ENCODE measurements at regions not wholly inside any gene's neighbourhood (a gene's known extent, or its start where the extent isn't known, plus 50 kb on each side); places are given as distances from the start of the nearest gene placed in this dataset.

DNA sequence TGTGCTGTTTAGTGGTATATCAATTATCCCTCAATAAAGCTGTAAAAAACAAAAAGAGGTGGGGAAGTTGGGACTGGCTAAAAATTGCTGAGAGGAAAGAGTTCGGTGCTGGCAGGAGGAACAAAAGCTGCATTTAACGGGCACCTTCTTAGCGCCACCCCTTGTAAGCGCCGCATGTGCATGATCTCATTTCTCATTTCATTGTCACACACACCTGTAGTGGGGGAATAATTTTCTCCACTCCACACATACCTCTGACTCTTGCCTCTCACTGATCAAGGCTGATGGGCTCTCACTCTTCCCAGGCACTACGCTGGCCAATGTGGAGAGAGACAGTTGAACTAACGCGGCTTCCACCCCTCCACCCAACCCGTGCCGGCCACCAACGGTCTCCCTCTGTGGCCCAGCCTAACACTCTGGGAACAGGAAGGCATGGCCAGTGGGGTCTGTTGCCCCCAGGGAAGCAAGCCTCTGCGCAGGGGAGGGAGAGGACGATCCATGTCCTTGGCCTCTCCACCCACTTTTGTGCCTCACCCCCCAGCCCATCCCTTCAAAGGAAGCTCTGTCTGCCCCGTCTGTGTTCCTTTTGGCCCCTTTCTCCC, 186.7 kb upstream of the SYT13 start:
- Histone ChIP-seq H3K9ac (ENCODE audit: low read depth, low read length) (no peak overlapping the region), H3K4me3 (ENCODE audit: low read length) (no peak overlapping the region), H3K27me3 (ENCODE audit: insufficient read depth, low read length) (no peaks in the 10 kb centered on the region), H3K27ac (ENCODE audit: low read depth, low read length) (no peak overlapping the region), H3K9me3 (ENCODE audit: insufficient read depth, low read depth, low read length) (no peaks in the 10 kb centered on the region), H3K36me3 (ENCODE audit: insufficient read depth, low read length) (no peaks in the 10 kb centered on the region), H3K4me1 (ENCODE audit: insufficient read depth, low read length) (no peaks in the 10 kb centered on the region; the same call in 1 of the 2 replicates)
- 83% methylated on average over 14 of the region's 14 CpGs for WGBS

GRCh38 chr11:45471266-45471665, 185.1 kb upstream of the SYT13 start:
- no peak overlapping the region for H3K27ac ChIP-seq (ENCODE audit: low read depth, low read length)
- 91% methylated on average over 4 of the region's 4 CpGs for WGBS
- no peaks in the 10 kb centered on the region for H3K27me3 ChIP-seq (ENCODE audit: insufficient read depth, low read length)
- no peaks in the 10 kb centered on the region; the same call in 1 of the 2 replicates for H3K4me1 ChIP-seq (ENCODE audit: insufficient read depth, low read length)
- H3K9me3 ChIP-seq (ENCODE audit: insufficient read depth, low read depth, low read length): no peaks in the 10 kb centered on the region
- no peaks in the 10 kb centered on the region for H3K36me3 ChIP-seq (ENCODE audit: insufficient read depth, low read length)
- H3K9ac ChIP-seq (ENCODE audit: low read depth, low read length): no peak overlapping the region
- no peak overlapping the region for H3K4me3 ChIP-seq (ENCODE audit: low read length)

GRCh38 chr11:45470794-45471167, 184.6 kb upstream of the SYT13 start:
- WGBS: 90% methylated on average over 3 of the region's 3 CpGs
- no peaks in the 10 kb centered on the region for H3K27me3 ChIP-seq (ENCODE audit: insufficient read depth, low read length)
- no peak overlapping the region for H3K27ac ChIP-seq (ENCODE audit: low read depth, low read length)
- H3K36me3 ChIP-seq (ENCODE audit: insufficient read depth, low read length): no peaks in the 10 kb centered on the region
- no peak overlapping the region for H3K4me3 ChIP-seq (ENCODE audit: low read length)
- no peak overlapping the region for H3K9ac ChIP-seq (ENCODE audit: low read depth, low read length)
- no peaks in the 10 kb centered on the region for H3K9me3 ChIP-seq (ENCODE audit: insufficient read depth, low read depth, low read length)
- no peaks in the 10 kb centered on the region; the same call in 1 of the 2 replicates for H3K4me1 ChIP-seq (ENCODE audit: insufficient read depth, low read length)

GRCh38 chr11:45470151-45470793, 184.1 kb upstream of the SYT13 start:
- Histone ChIP-seq H3K4me1 (ENCODE audit: insufficient read depth, low read length) (no peaks in the 10 kb centered on the region; the same call in 1 of the 2 replicates), H3K9ac (ENCODE audit: low read depth, low read length) (no peak overlapping the region), H3K36me3 (ENCODE audit: insufficient read depth, low read length) (no peaks in the 10 kb centered on the region), H3K4me3 (ENCODE audit: low read length) (no peak overlapping the region), H3K9me3 (ENCODE audit: insufficient read depth, low read depth, low read length) (no peaks in the 10 kb centered on the region), H3K27me3 (ENCODE audit: insufficient read depth, low read length) (no peaks in the 10 kb centered on the region), H3K27ac (ENCODE audit: low read depth, low read length) (no peak overlapping the region)
- 80% methylated on average over 7 of the region's 8 CpGs for WGBS

DNA sequence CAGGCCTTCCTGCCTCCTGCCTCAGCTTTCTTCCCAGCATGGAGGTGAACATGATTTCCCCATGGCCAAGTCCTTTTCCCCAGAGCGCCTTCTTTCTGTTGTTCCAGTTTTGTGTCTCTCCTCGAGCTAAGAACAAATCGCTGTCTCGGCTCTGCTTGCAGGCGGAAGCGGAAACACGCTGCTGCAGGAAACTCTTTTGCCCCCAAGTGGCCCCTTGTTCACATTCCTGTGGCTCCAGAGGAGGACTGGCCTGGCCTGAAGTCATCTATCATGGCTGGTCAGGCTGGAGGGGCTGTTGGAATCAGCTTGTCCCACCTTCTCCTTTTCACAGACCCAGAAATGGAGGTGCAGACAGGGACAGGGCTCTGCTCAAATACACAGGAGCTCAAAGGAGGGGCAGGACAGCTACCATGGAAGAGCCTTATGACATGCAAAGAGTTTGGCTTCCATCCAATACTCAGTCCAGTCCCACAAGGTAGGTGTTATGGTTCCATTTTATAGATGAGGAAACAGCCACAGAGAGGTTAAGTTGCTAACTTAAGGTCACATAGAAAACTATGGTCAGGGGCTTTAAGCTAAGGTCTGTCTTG, 182.2 kb upstream of the SYT13 start:
- no peaks in the 10 kb centered on the region for H3K9me3 ChIP-seq (ENCODE audit: insufficient read depth, low read depth, low read length)
- WGBS: 81% methylated on average over 7 of the region's 7 CpGs
- H3K27ac ChIP-seq (ENCODE audit: low read depth, low read length): no peak overlapping the region
- no peaks in the 10 kb centered on the region; the same call in 1 of the 2 replicates for H3K4me1 ChIP-seq (ENCODE audit: insufficient read depth, low read length)
- H3K36me3 ChIP-seq (ENCODE audit: insufficient read depth, low read length): no peaks in the 10 kb centered on the region
- H3K4me3 ChIP-seq (ENCODE audit: low read length): no peak overlapping the region
- H3K27me3 ChIP-seq (ENCODE audit: insufficient read depth, low read length): no peaks in the 10 kb centered on the region
- no peak overlapping the region for H3K9ac ChIP-seq (ENCODE audit: low read depth, low read length)

GRCh38 chr11:45463541-45463940, 177.4 kb upstream of the SYT13 start:
- H3K36me3 ChIP-seq (ENCODE audit: insufficient read depth, low read length): no peaks in the 10 kb centered on the region
- no peak overlapping the region for H3K4me3 ChIP-seq (ENCODE audit: low read length)
- H3K4me1 ChIP-seq (ENCODE audit: insufficient read depth, low read length): no peaks in the 10 kb centered on the region
- no peak overlapping the region for H3K27ac ChIP-seq (ENCODE audit: low read depth, low read length)
- H3K27me3 ChIP-seq (ENCODE audit: insufficient read depth, low read length): no peaks in the 10 kb centered on the region
- H3K9ac ChIP-seq (ENCODE audit: low read depth, low read length): no peak overlapping the region
- 93% methylated on average over 4 of the region's 4 CpGs for WGBS
- no peaks in the 10 kb centered on the region for H3K9me3 ChIP-seq (ENCODE audit: insufficient read depth, low read depth, low read length)

GRCh38 chr11:45461514-45461913, 175.4 kb upstream of the SYT13 start:
- no peak overlapping the region for H3K4me3 ChIP-seq (ENCODE audit: low read length)
- no peaks in the 10 kb centered on the region for H3K36me3 ChIP-seq (ENCODE audit: insufficient read depth, low read length)
- H3K27ac ChIP-seq (ENCODE audit: low read depth, low read length): no peak overlapping the region
- H3K27me3 ChIP-seq (ENCODE audit: insufficient read depth, low read length): no peaks in the 10 kb centered on the region
- H3K9ac ChIP-seq (ENCODE audit: low read depth, low read length): no peak overlapping the region
- H3K9me3 ChIP-seq (ENCODE audit: insufficient read depth, low read depth, low read length): no peaks in the 10 kb centered on the region
- no peaks in the 10 kb centered on the region for H3K4me1 ChIP-seq (ENCODE audit: insufficient read depth, low read length)
- 83% methylated on average over 1 of the region's 2 CpGs for WGBS

GRCh38 chr11:45459491-45459890, 173.3 kb upstream of the SYT13 start:
- H3K9ac ChIP-seq (ENCODE audit: low read depth, low read length): no peak overlapping the region
- H3K4me1 ChIP-seq (ENCODE audit: insufficient read depth, low read length): no peaks in the 10 kb centered on the region
- WGBS: 81% methylated on average over 5 of the region's 5 CpGs
- no peaks in the 10 kb centered on the region for H3K27me3 ChIP-seq (ENCODE audit: insufficient read depth, low read length)
- no peak overlapping the region for H3K4me3 ChIP-seq (ENCODE audit: low read length)
- H3K27ac ChIP-seq (ENCODE audit: low read depth, low read length): no peak overlapping the region
- no peaks in the 10 kb centered on the region for H3K9me3 ChIP-seq (ENCODE audit: insufficient read depth, low read depth, low read length)
- no peaks in the 10 kb centered on the region for H3K36me3 ChIP-seq (ENCODE audit: insufficient read depth, low read length)

DNA sequence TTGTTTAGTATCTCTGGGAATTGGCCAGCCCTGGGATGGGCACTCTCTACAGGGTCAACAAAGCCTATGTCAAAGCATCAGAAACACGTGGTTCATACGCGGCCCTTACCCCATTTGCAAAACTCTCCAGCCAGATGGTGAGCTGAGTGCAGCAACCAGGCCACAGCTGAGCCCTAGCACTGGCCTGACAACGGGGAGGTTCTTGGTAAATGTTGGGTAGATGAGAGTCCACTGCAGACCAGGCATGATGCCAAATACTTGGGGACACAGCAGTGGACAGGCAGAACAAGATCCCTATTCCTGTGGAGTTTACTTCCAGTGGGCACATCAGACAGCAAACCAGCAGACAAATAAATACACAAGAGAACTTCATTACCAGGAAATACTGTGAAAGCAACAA, 172.1 kb upstream of the SYT13 start:
- Histone ChIP-seq H3K9ac (ENCODE audit: low read depth, low read length) (no peak overlapping the region), H3K27me3 (ENCODE audit: insufficient read depth, low read length) (no peaks in the 10 kb centered on the region), H3K36me3 (ENCODE audit: insufficient read depth, low read length) (no peaks in the 10 kb centered on the region), H3K9me3 (ENCODE audit: insufficient read depth, low read depth, low read length) (no peaks in the 10 kb centered on the region), H3K4me3 (ENCODE audit: low read length) (no peak overlapping the region), H3K27ac (ENCODE audit: low read depth, low read length) (no peak overlapping the region), H3K4me1 (ENCODE audit: insufficient read depth, low read length) (no peaks in the 10 kb centered on the region)
- WGBS: 95% methylated on average over 4 of the region's 4 CpGs

GRCh38 chr11:45457649-45458048, 171.5 kb upstream of the SYT13 start:
- no peaks in the 10 kb centered on the region for H3K4me1 ChIP-seq (ENCODE audit: insufficient read depth, low read length)
- no peak overlapping the region for H3K4me3 ChIP-seq (ENCODE audit: low read length)
- no peaks in the 10 kb centered on the region for H3K36me3 ChIP-seq (ENCODE audit: insufficient read depth, low read length)
- no peaks in the 10 kb centered on the region for H3K9me3 ChIP-seq (ENCODE audit: insufficient read depth, low read depth, low read length)
- WGBS: 87% methylated on average over 6 of the region's 6 CpGs
- no peak overlapping the region for H3K9ac ChIP-seq (ENCODE audit: low read depth, low read length)
- H3K27me3 ChIP-seq (ENCODE audit: insufficient read depth, low read length): no peaks in the 10 kb centered on the region
- H3K27ac ChIP-seq (ENCODE audit: low read depth, low read length): no peak overlapping the region

- H3K4me3 ChIP-seq (ENCODE audit: low read length): no peak overlapping the region
- H3K27me3 ChIP-seq (ENCODE audit: insufficient read depth, low read length): no peaks in the 10 kb centered on the region
- H3K9me3 ChIP-seq (ENCODE audit: insufficient read depth, low read depth, low read length): no peaks in the 10 kb centered on the region
- H3K9ac ChIP-seq (ENCODE audit: low read depth, low read length): no peak overlapping the region
- no peaks in the 10 kb centered on the region for H3K36me3 ChIP-seq (ENCODE audit: insufficient read depth, low read length)
- H3K4me1 ChIP-seq (ENCODE audit: insufficient read depth, low read length): no peaks in the 10 kb centered on the region
- WGBS: 95% methylated on average over 6 of the region's 6 CpGs
- H3K27ac ChIP-seq (ENCODE audit: low read depth, low read length): no peak overlapping the region
These were observed 170.5 kb upstream of the SYT13 start for GRCh38 chr11:45456686-45457085.

Data from HUES64 (cell line).